ENCODE measurements at regions not wholly inside any gene's neighbourhood (a gene's known extent, or its start where the extent isn't known, plus 50 kb on each side); places are given as distances from the start of the nearest gene placed in this dataset.
A peak's percentile ranks its signal among the peaks of the same experiment; 100 is the strongest.
"Not testable (repeated sequence)": the region's sequence is repeated elsewhere in the genome, so short reads cannot be mapped to it uniquely, and the experiment has no call there.

GRCh38 chr13:60265566-60265965 lies 101.8 kb upstream of the DIAPH3 start:
- H3K4me3 ChIP-seq (ENCODE audit: low read depth, low read length) = no peak overlapping the region
- TF ChIP-seq CTCF (IDR thresholded peaks at IDR 0.05; ENCODE audit: low read depth, low read length) = no peak
- no peak for DNase-seq (ENCODE audit: low read depth, low spot score)
- in situ Hi-C loops (cut with HindIII; ENCODE audit: low sequenced_read_pairs) = no loop called here

DNA sequence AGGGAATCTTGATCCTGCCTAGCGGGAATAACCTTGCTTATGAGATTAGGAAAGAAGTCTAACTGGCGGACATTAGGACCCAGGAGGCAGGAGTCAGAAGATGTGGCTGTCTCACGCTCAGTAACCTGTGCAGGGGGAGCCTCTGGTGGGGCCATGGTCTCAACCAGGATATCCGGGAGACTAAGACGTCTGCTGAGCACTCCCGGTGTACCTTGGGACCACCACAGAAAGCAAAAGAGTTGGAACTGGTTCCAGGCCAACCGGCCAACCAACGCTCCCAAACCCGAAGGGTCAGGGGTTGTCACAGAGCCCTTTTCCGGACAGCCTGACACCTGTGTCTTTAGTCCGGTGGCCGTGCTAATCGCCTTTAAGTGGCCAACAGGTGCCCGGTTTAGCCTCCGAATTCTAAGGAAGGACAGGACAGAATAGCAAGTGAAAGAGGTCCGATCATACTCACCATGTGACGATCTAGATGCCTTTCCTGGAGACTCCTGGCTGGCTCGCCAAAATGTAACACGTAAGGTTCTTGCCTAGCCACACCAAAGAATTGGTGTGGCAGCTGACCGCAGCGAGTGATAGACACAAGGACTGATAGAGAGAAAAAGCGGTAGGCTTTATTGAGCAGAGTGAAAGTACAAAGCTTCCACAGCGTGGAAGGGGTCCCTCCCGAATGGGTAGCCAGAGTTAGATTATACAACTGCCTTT lies 103.9 kb upstream of the DIAPH3 start:
- peak overlapping the region; percentile 49 for H3K4me3 ChIP-seq (ENCODE audit: low read depth, low read length)
- TF ChIP-seq CTCF (IDR thresholded peaks at IDR 0.05; ENCODE audit: low read depth, low read length) = no peak
- in situ Hi-C loops (cut with HindIII; ENCODE audit: low sequenced_read_pairs) = no loop called here
- DNase-seq (ENCODE audit: low read depth, low spot score) = no peak

- peak overlapping the region; percentile 49 for H3K4me3 ChIP-seq (ENCODE audit: low read depth, low read length)
- no peak for DNase-seq (ENCODE audit: low read depth, low spot score)
- no peak for TF ChIP-seq CTCF (IDR thresholded peaks at IDR 0.05; ENCODE audit: low read depth, low read length)
- in situ Hi-C loops (cut with HindIII; ENCODE audit: low sequenced_read_pairs) = no loop called here
Measured at GRCh38 chr13:60268203-60268555, 104.5 kb upstream of the DIAPH3 start.

- TF ChIP-seq CTCF (IDR thresholded peaks at IDR 0.05; ENCODE audit: low read depth, low read length) = no peak
- no peak for DNase-seq (ENCODE audit: low read depth, low spot score)
- no peak overlapping the region for H3K4me3 ChIP-seq (ENCODE audit: low read depth, low read length)
- in situ Hi-C loops (cut with HindIII; ENCODE audit: low sequenced_read_pairs) = no loop called here
Measured at GRCh38 chr13:60273971-60274527, 110.3 kb upstream of the DIAPH3 start.

DNA sequence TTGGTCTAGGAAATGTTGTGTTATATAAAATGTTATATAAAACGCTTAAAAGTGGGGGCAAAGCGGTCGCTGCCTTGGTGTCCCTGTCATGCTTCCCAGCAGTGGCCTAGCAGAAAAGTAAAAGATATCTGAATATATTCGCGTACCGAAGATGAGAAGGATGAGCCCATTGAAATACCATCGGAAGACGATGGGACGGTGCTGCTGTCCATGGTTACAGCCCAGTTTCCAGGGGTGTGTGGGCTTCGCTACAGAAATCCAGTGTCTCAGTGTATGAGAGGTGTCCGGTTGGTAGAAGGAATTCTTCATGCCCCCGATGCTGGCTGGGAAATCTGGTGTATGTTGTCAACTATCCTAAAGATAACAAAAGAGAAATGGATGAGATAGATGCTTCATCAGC lies 110.9 kb upstream of the DIAPH3 start:
- in situ Hi-C loops (cut with HindIII; ENCODE audit: low sequenced_read_pairs) = no loop called here
- H3K4me3 ChIP-seq (ENCODE audit: low read depth, low read length) = no peak overlapping the region
- TF ChIP-seq CTCF (IDR thresholded peaks at IDR 0.05; ENCODE audit: low read depth, low read length) = no peak
- no peak for DNase-seq (ENCODE audit: low read depth, low spot score)

DNA sequence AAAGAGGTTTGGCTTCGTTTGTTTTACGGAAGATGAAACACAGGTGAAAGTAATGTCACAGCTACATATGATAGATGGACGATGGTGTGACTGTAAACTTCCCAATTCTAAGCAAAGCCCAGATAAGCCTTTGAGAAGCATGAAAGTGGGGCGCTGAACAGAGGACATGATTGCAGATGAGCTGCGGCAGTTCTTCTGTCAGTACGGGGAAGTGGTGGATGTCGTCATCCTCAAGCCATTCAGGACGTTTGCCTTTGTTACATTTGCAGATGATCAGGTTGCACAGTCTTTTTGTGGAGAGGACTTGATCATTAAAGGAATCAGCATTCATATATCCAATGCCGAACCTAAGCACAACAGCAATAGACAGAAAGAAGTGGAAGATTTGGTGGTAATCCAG lies 111.5 kb upstream of the DIAPH3 start:
- no peak for DNase-seq (ENCODE audit: low read depth, low spot score)
- TF ChIP-seq CTCF (IDR thresholded peaks at IDR 0.05; ENCODE audit: low read depth, low read length) = no peak
- in situ Hi-C loops (cut with HindIII; ENCODE audit: low sequenced_read_pairs) = no loop called here
- H3K4me3 ChIP-seq (ENCODE audit: low read depth, low read length) = no peak overlapping the region

- H3K4me3 ChIP-seq (ENCODE audit: low read depth, low read length); DNase-seq (ENCODE audit: low read depth, low spot score); in situ Hi-C loops (cut with HindIII; ENCODE audit: low sequenced_read_pairs): not testable (repeated sequence)
Measured at GRCh38 chr13:60280524-60280923, 116.5 kb upstream of the TDRD3 start.

Measured in astrocyte of the spinal cord (primary cell).